ENCODE measurements at regions not wholly inside any gene's neighbourhood (a gene's known extent, or its start where the extent isn't known, plus 50 kb on each side); places are given as distances from the start of the nearest gene placed in this dataset.

DNA sequence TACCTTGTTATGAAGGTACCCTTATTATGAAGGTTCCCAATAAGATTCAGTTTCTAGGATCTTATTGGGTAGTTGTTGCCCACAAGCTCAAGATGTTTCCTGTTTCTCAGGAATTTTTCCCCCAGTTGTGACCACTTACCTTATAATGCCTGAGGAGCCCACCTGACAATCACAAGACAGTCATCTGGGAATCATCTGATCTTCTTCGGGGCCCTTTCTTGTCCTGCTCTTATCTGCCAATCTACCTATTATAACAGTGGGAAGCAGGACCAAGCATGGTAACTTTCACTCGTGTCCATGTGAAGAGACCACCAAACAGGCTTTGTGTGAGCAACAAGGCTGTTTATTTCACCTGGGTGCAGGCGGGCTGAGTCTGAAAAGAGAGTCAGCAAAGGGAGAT, 825.5 kb downstream of the BCL11B start:
- no peak overlapping the region for H3K9ac ChIP-seq (ENCODE audit: insufficient read length, low read depth)
- no peak for DNase-seq (ENCODE audit: low read depth, low spot score)
- H3K4me3 ChIP-seq (ENCODE audit: insufficient read length, low read depth), result no peak overlapping the region
- H3K36me3 ChIP-seq (ENCODE audit: insufficient read depth, insufficient read length, low read length), result no peaks in the 10 kb centered on the region
- TF ChIP-seq SUZ12 (IDR thresholded peaks at IDR 0.05; ENCODE audit: extremely low read depth, insufficient read depth, insufficient read length) (no peak), YY1 (IDR thresholded peaks at IDR 0.05; ENCODE audit: insufficient read depth, insufficient read length) (no peak), ZNF274 (IDR thresholded peaks at IDR 0.05; ENCODE audit: low read depth, low read length) (no peak)
- H3K27me3 ChIP-seq (ENCODE audit: insufficient read depth, insufficient read length), result no peaks in the 10 kb centered on the region
- no peaks in the 10 kb centered on the region for H3K4me1 ChIP-seq (ENCODE audit: insufficient read depth, insufficient read length)
- H3K9me3 ChIP-seq (ENCODE audit: insufficient read depth, low read length), result no peaks in the 10 kb centered on the region; the same call in 1 of the 2 replicates

DNA sequence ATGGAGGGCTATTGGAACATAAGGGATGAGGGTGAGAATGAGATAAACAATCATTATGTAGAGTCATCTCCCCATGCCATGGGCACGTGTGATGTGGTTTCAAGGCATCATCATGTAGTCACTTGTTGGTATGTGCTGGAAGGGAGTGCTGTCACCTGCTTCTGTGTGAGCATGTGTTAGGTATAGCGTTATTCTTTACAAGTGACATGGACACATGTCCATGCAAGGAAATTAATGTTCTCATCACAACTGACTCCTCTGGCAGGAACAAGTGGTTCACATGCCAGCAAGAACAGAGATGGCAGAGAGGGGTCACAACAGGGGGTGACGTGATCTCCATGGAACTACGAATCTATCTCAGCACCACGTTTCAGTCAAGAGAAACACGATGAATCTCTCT, 815.8 kb downstream of the BCL11B start:
- Histone ChIP-seq H3K9me3 (ENCODE audit: insufficient read depth, low read length) (peaks cover 12% of the 10 kb centered on the region; the same call in 1 of the 2 replicates), H3K4me3 (ENCODE audit: insufficient read length, low read depth) (no peak overlapping the region), H3K9ac (ENCODE audit: insufficient read length, low read depth) (no peak overlapping the region), H3K27me3 (ENCODE audit: insufficient read depth, insufficient read length) (no peaks in the 10 kb centered on the region), H3K36me3 (ENCODE audit: insufficient read depth, insufficient read length, low read length) (no peaks in the 10 kb centered on the region), H3K4me1 (ENCODE audit: insufficient read depth, insufficient read length) (no peaks in the 10 kb centered on the region)
- TF ChIP-seq YY1 (IDR thresholded peaks at IDR 0.05; ENCODE audit: insufficient read depth, insufficient read length), result no peak
- no peak for TF ChIP-seq SUZ12 (IDR thresholded peaks at IDR 0.05; ENCODE audit: extremely low read depth, insufficient read depth, insufficient read length)
- TF ChIP-seq ZNF274 (IDR thresholded peaks at IDR 0.05; ENCODE audit: low read depth, low read length), result no peak
- no peak for DNase-seq (ENCODE audit: low read depth, low spot score)

DNA sequence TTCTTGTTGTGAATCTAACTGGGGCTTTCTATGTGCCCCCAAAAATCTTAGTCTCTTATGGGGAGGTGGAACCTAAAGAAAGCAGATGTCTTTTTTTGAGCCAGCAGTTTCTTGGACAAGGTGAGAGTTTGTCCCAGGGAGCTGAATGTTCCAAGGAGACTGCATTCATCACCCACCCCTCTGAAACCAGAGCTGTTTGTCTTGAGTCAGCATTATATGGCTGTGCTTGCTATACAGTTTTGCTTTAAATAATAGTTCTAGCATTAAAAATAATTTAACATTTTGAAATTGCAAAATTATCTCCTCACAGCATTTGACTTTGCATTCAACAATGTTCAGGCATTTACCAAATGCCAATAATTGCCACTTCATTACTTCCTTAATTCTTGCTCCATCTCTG, 813.3 kb downstream of the BCL11B start:
- no peaks in the 10 kb centered on the region for H3K36me3 ChIP-seq (ENCODE audit: insufficient read depth, insufficient read length, low read length)
- no peaks in the 10 kb centered on the region for H3K4me1 ChIP-seq (ENCODE audit: insufficient read depth, insufficient read length)
- TF ChIP-seq SUZ12 (IDR thresholded peaks at IDR 0.05; ENCODE audit: extremely low read depth, insufficient read depth, insufficient read length), result no peak
- TF ChIP-seq YY1 (IDR thresholded peaks at IDR 0.05; ENCODE audit: insufficient read depth, insufficient read length), result no peak
- TF ChIP-seq ZNF274 (IDR thresholded peaks at IDR 0.05; ENCODE audit: low read depth, low read length), result no peak
- no peak overlapping the region for H3K9ac ChIP-seq (ENCODE audit: insufficient read length, low read depth)
- no peaks in the 10 kb centered on the region for H3K9me3 ChIP-seq (ENCODE audit: insufficient read depth, low read length)
- H3K27me3 ChIP-seq (ENCODE audit: insufficient read depth, insufficient read length), result no peaks in the 10 kb centered on the region
- H3K4me3 ChIP-seq (ENCODE audit: insufficient read length, low read depth), result no peak overlapping the region
- no peak for DNase-seq (ENCODE audit: low read depth, low spot score)

DNA sequence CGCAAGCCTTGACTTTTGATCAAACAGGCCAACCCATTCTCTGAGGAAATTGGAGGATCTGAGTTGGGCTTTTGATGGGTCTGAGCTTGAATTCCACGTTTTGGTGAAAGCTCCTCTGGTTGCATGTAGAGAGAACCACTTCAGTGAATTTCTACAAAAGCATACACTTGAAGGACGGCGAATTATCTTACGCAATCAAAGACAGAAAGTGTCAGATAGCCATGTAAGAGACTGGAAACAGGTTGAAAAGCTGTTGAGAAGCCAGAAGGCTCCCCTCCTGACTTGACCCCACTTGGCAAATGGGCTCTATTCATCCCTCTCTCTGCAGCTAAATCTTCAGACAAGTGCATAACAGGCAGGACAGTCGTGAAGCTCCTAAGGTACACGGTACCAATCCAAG, 809.1 kb downstream of the BCL11B start:
- no peaks in the 10 kb centered on the region for H3K36me3 ChIP-seq (ENCODE audit: insufficient read depth, insufficient read length, low read length)
- TF ChIP-seq SUZ12 (IDR thresholded peaks at IDR 0.05; ENCODE audit: extremely low read depth, insufficient read depth, insufficient read length), result no peak
- no peak for TF ChIP-seq YY1 (IDR thresholded peaks at IDR 0.05; ENCODE audit: insufficient read depth, insufficient read length)
- no peak for TF ChIP-seq ZNF274 (IDR thresholded peaks at IDR 0.05; ENCODE audit: low read depth, low read length)
- no peak overlapping the region for H3K9ac ChIP-seq (ENCODE audit: insufficient read length, low read depth)
- H3K9me3 ChIP-seq (ENCODE audit: insufficient read depth, low read length), result no peaks in the 10 kb centered on the region
- no peak for DNase-seq (ENCODE audit: low read depth, low spot score)
- H3K4me1 ChIP-seq (ENCODE audit: insufficient read depth, insufficient read length), result no peaks in the 10 kb centered on the region
- no peaks in the 10 kb centered on the region for H3K27me3 ChIP-seq (ENCODE audit: insufficient read depth, insufficient read length)
- no peak overlapping the region for H3K4me3 ChIP-seq (ENCODE audit: insufficient read length, low read depth)

DNA sequence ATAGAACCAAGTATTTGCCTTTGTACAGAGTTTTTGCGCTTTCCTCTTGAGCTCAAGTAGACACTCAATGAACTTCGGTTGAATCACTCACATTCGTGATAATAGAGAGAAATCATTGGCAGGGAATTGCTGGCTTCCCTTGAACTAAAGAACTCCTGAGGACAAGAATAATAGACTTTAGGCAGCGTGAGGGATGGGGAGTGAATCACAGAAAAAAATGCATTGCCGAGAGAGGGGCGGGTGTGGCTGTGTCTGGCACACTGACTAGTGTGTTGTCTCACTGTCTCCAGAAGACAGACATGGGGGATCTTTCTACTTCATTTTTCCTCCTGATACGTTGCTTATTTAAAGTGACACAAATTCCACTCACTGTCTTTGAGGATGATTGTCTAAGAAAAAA, 805.2 kb downstream of the BCL11B start:
- Histone ChIP-seq H3K36me3 (ENCODE audit: insufficient read depth, insufficient read length, low read length) (no peaks in the 10 kb centered on the region), H3K9ac (ENCODE audit: insufficient read length, low read depth) (no peak overlapping the region), H3K4me1 (ENCODE audit: insufficient read depth, insufficient read length) (no peaks in the 10 kb centered on the region), H3K27me3 (ENCODE audit: insufficient read depth, insufficient read length) (no peaks in the 10 kb centered on the region), H3K4me3 (ENCODE audit: insufficient read length, low read depth) (no peak overlapping the region), H3K9me3 (ENCODE audit: insufficient read depth, low read length) (no peaks in the 10 kb centered on the region)
- DNase-seq (ENCODE audit: low read depth, low spot score), result no peak
- TF ChIP-seq ZNF274 (IDR thresholded peaks at IDR 0.05; ENCODE audit: low read depth, low read length) (no peak), YY1 (IDR thresholded peaks at IDR 0.05; ENCODE audit: insufficient read depth, insufficient read length) (no peak), SUZ12 (IDR thresholded peaks at IDR 0.05; ENCODE audit: extremely low read depth, insufficient read depth, insufficient read length) (no peak)

DNA sequence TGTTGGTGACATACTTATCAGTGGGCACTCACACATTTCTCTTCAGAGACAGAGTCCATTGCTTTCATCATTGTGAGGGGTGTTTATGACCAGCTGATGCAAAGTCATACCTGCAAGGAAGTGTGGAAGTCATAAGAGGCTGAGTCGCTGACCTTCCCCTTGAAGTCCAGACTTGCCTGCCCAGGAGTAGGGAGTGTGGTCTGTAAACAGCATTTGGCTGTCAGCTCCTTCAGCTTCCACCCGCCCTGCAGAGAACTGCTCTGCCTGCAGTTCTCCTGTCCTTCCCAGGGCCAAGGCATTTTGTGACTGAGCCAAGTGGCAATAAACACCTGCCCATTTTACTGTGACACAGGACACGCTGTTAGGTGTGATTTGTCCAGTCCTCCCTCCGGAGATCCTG, 801.3 kb downstream of the BCL11B start:
- Histone ChIP-seq H3K9ac (ENCODE audit: insufficient read length, low read depth) (no peak overlapping the region), H3K4me1 (ENCODE audit: insufficient read depth, insufficient read length) (no peaks in the 10 kb centered on the region), H3K36me3 (ENCODE audit: insufficient read depth, insufficient read length, low read length) (no peaks in the 10 kb centered on the region), H3K4me3 (ENCODE audit: insufficient read length, low read depth) (no peak overlapping the region), H3K9me3 (ENCODE audit: insufficient read depth, low read length) (no peaks in the 10 kb centered on the region), H3K27me3 (ENCODE audit: insufficient read depth, insufficient read length) (no peaks in the 10 kb centered on the region)
- TF ChIP-seq YY1 (IDR thresholded peaks at IDR 0.05; ENCODE audit: insufficient read depth, insufficient read length), result no peak
- TF ChIP-seq ZNF274 (IDR thresholded peaks at IDR 0.05; ENCODE audit: low read depth, low read length), result no peak
- TF ChIP-seq SUZ12 (IDR thresholded peaks at IDR 0.05; ENCODE audit: extremely low read depth, insufficient read depth, insufficient read length), result no peak
- no peak for DNase-seq (ENCODE audit: low read depth, low spot score)

DNA sequence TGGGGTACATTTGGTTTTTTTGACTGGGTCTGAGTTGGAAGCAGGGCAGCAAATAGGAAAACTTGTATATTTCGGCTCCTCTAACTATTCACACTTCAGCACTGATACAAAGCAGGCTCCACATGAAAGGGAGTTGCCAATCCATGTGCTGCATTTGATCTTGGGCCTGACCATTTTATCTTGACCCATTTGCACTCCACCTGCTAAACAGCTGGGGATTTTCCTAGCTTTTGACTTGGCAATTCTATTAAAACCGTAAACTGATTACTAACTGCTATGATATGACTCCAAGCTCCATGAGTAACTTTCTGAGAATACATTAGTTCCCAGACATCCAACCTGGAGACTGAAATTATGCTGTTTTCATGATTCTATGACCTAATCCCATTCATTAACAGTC, 797.1 kb downstream of the BCL11B start:
- no peak overlapping the region for H3K4me3 ChIP-seq (ENCODE audit: insufficient read length, low read depth)
- H3K9ac ChIP-seq (ENCODE audit: insufficient read length, low read depth), result no peak overlapping the region
- no peak for DNase-seq (ENCODE audit: low read depth, low spot score)
- H3K36me3 ChIP-seq (ENCODE audit: insufficient read depth, insufficient read length, low read length), result no peaks in the 10 kb centered on the region
- no peaks in the 10 kb centered on the region for H3K4me1 ChIP-seq (ENCODE audit: insufficient read depth, insufficient read length)
- TF ChIP-seq YY1 (IDR thresholded peaks at IDR 0.05; ENCODE audit: insufficient read depth, insufficient read length), result no peak
- TF ChIP-seq ZNF274 (IDR thresholded peaks at IDR 0.05; ENCODE audit: low read depth, low read length), result no peak
- TF ChIP-seq SUZ12 (IDR thresholded peaks at IDR 0.05; ENCODE audit: extremely low read depth, insufficient read depth, insufficient read length), result no peak
- peaks cover 7% of the 10 kb centered on the region for H3K9me3 ChIP-seq (ENCODE audit: insufficient read depth, low read length)
- H3K27me3 ChIP-seq (ENCODE audit: insufficient read depth, insufficient read length), result no peaks in the 10 kb centered on the region

DNA sequence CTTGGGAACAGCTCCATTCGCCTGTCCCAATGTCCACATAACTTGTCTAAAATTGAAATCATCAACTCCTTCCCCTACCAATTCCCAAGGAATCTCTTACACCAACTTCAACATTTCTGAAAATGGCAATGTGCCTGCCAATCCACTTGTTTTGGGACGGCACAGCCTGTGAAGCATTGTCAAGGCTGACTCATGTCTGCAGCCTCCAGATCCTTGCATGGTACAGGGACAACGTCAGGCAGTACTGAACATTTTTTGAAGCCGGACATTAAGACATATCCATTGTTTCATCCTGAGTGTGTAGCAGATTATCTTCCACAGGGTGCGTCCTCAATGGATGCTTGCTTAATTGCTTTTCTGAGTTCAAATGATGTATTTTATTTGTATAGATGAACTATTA, 794.1 kb downstream of the BCL11B start:
- Histone ChIP-seq H3K27me3 (ENCODE audit: insufficient read depth, insufficient read length) (no peaks in the 10 kb centered on the region), H3K4me1 (ENCODE audit: insufficient read depth, insufficient read length) (no peaks in the 10 kb centered on the region), H3K4me3 (ENCODE audit: insufficient read length, low read depth) (no peak overlapping the region), H3K36me3 (ENCODE audit: insufficient read depth, insufficient read length, low read length) (no peaks in the 10 kb centered on the region), H3K9ac (ENCODE audit: insufficient read length, low read depth) (no peak overlapping the region), H3K9me3 (ENCODE audit: insufficient read depth, low read length) (peaks cover 10% of the 10 kb centered on the region)
- TF ChIP-seq SUZ12 (IDR thresholded peaks at IDR 0.05; ENCODE audit: extremely low read depth, insufficient read depth, insufficient read length) (no peak), YY1 (IDR thresholded peaks at IDR 0.05; ENCODE audit: insufficient read depth, insufficient read length) (no peak), ZNF274 (IDR thresholded peaks at IDR 0.05; ENCODE audit: low read depth, low read length) (no peak)
- no peak for DNase-seq (ENCODE audit: low read depth, low spot score)
